HuH-7 (cell line): ENCODE measurements at regions not wholly inside any gene's neighbourhood (a gene's known extent, or its start where the extent isn't known, plus 50 kb on each side); places are given as distances from the start of the nearest gene placed in this dataset.

Source experiments
- DNase-seq: peaks from one replicate; pipeline ENCODE4 v3.0.0; 2011; ENCODE audit warnings: low spot score

GRCh38 chr12:107553211-107553765, 132.3 kb upstream of the PWP1 start:
- DNase-seq: no peak

DNA sequence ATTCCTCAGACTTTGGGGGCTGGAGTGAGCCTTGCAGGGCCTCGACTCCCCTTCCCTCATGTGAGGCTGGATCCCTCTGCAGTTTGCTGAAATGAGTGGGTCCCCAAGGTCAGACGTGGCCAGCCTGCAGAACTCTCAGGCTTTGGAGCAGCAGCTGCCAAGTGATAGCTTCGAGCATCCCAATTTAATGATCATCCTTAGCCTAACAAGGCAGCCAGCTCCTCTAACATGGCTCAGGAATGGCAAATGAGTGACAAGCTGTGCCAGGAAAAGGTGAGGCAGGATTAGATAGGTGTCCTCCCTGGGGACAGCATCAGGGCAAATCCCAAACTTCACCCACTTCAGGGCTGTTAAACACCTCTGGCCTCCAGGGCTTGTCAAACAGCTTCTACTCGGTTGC, 130.7 kb upstream of the PWP1 start:
- no peak for DNase-seq

DNA sequence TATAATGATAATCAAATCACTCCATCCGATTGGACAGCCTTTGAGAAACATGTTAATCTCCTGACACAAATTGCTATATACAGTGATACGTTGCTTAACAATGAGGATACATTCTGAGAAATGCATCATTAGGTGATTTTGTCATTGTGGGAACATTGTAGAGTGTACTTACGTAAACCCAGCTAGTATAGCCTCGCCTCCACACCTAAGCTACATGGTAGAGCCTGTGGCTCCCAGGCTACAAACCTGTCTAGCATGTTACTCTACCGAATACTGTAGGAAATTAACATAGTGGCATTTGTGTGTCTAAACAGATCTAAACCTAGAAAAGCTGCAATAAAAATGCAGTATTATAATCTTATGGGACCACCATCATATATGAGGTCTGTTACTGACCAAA, 128.6 kb upstream of the PWP1 start:
- DNase-seq: no peak

- DNase-seq: no peak
Measured at GRCh38 chr12:107557589-107558100, 128.0 kb upstream of the PWP1 start.

GRCh38 chr12:107558141-107558815, 127.3 kb upstream of the PWP1 start:
- no peak for DNase-seq

GRCh38 chr12:107558816-107559382, 126.7 kb upstream of the PWP1 start:
- DNase-seq: no peak

DNA sequence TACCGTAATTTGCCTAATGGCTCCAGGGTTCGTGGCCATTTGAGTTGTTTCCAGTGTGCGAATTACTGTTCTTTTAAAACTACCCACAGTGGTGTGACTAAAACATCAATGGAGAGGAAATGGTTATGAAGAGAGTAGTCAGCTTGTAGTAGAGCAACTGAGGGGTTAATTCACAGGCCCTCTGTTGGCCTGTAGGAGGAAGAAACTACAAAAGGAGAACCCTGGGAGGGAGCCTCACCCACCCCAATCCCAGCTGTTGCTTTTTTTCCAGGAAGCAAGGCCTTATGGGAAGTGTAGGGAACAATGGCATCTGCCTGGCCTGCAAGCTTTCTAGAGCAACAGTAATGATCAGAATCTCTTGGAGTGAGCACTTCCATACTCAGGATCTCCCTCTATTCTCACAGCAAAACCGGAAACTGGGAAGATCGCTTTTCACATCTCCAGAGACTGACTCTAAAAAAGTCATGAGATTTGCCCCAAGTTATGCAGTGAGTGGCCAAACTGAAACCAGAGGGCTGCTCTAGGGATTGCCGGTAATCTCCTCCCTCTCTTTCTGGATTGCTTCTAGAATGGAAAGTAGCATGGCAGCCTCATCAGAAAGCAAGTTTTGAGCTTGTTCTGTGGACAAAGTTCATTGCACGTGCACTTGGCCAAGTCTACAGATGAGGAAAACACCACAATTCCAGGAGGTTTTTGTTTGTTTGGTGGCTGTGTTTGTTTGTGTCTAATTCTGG, 125.3 kb upstream of the PWP1 start:
- no peak for DNase-seq

DNA sequence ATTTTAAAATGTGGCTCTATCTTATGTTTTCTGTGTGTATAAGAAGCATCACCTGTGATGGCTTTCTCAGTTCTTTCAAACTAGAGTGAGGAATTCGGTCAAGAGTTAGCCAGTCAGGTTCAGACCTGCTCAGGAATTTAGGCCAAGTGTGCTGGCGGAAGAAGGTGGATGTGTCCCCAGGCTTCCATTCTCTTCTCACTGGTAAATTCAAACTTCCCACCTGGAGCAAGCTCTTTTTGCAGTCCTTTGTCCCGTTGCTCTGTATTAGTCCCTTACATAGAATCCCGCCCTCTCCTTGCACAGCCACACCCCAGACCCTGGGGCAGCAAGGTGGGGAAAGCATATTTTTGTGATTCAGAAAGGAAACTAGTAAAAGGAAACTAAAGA, 124.7 kb upstream of the PWP1 start:
- DNase-seq: no peak

- no peak for DNase-seq
Measured at GRCh38 chr12:107564946-107565345, 120.7 kb upstream of the PWP1 start.

DNA sequence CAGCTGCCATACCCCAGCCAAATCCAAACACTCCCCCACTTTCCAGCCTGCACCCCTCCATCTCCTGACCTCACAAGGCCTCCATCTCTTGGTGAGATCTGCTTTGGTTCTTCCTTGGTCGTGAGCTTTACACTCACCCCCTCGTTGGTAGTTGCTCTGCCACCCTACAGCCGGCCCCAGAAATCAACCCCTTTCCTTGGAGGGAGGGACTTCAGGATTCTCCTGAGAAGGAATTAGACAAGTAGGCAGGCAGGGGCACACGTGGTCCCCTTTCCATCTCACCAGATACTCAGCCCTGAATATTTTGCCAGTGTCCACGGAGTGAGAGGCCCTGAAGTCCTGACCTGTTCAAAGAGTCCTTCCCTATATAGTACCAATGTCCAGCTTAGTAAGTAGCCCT, 120.0 kb upstream of the PWP1 start:
- DNase-seq: no peak

DNA sequence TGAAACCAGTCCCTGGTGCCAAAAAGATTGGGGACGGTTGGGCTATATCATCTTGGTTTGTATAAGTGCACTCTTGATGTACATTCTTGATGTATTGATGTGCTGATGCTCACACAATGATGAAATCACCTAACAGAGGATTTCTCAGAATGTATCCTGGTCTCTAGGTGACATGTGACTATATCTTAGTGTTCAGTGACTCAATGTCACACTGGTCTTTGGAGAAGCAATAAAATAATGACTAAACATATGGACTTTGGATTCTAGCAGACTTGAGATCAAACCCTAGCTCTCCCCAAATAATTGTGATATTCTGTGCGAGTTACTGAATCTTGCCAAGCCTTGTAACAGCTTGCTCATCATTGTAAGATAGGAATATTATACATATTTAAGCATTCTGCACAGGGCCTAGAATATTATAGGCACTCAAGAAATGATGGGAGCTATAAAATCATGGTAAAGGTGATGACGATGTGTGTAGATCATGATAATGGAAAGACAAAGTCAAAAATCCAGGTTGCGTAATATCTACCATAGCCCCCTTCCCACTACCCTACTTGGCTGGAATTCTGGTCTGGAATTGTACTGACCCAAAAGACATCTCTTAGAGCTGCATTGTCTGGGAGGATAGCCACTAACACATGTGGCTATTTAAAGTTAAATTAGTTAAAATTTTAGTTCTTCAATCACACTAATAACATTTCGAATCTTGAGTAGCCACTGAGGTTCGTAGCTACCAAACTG, 117.6 kb upstream of the PWP1 start:
- DNase-seq: no peak

- no peak for DNase-seq
Measured at GRCh38 chr12:107568718-107569117, 116.9 kb upstream of the PWP1 start.

- no peak for DNase-seq
Measured at GRCh38 chr12:107570721-107571120, 114.9 kb upstream of the PWP1 start.

GRCh38 chr12:107571492-107571891, 114.1 kb upstream of the PWP1 start:
- DNase-seq: no peak

DNA sequence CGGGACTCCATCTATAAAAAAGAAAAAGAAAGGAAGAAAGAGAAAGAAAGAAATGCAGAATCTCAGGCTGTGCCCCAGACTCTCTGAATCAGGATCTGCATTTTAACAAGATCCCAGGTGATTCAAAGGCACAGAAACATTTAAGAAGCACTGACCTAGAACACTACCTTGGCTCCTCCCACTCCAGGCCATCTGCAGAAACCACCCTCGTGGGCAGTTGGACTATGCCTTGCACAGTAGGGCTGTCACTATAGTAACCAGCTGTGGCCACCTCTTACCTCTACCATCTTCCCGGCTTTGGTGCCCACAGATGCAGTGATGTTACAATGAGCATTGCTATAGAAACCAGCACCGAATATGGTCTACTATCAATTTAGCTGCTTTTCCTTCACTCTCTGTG, 110.9 kb upstream of the PWP1 start:
- no peak for DNase-seq

GRCh38 chr12:107580750-107581618, 104.6 kb upstream of the PWP1 start:
- DNase-seq: no peak

GRCh38 chr12:107581619-107582015, 104.0 kb upstream of the PWP1 start:
- DNase-seq: no peak

DNA sequence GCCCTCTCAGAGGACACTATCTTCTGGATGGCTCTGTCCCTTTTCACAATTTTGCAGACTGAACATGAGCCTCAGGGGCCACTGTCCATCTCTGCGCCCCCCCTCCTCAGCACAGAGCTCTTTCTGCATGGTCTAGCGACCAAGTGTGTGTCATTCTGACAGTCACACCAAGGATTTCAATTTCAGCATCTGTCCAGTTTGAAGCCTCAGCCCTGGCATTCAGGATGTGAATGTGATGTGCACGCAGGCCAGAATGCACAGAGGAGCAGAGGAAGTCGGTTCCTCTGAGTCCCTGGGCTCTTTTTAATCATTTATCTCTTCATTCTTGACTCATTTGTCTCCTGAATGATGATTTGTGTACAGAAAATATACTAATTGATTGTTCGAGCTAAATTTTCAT, 102.0 kb upstream of the PWP1 start:
- DNase-seq: no peak

DNA sequence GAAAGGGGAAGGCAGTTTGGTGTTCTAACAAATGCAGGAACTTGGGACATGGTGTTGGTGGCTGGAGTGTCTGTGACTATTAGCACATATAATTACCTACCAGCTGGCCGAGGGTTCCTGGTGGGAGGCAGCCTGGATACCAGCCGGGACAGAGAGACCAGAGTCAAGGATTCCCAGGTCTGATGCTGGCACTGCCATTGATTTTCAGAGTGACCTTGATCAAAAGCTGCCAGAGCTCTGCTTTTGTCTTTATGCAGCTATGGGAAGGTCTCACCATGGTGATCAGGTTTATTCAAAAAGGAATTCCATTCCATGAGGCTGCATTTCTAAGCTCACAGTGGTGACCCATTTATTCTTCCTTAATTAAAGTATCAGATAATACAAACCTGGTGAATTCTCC, 101.0 kb upstream of the PWP1 start:
- DNase-seq: no peak

DNA sequence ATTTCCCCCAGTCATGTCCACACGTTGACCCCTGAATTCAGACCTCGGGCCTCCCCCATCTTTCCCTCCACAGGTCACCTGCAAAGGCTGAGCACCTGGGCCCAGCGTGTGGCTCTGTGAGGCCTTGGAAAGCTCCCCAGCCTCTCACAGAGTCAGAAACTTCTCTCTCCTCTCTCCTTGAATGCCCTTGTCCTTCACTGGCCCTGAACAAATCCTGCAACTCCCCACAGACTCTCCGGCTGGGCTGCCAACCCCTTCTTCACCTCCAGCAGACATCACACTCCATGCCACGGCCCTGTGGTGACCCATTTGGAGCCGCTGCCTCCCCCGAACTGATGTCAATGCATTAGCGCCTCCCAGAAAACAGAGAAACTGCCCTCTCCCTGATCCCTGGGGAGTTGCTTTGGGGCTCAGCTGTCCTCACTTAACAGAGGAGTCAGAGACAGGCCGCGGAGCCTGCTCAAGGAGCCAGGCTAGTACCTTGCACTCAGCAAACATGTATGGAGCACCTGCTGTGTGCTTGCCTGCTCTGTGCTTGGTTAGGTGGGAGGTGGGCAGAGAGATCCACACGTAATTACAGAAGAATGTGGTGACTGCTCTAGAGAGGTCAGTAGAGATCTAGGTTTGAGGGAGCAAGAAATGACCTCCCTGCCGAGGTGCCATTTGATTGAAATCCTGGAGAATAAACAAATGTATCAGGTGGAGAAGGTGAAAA, 99.2 kb upstream of the PWP1 start:
- no peak for DNase-seq

DNA sequence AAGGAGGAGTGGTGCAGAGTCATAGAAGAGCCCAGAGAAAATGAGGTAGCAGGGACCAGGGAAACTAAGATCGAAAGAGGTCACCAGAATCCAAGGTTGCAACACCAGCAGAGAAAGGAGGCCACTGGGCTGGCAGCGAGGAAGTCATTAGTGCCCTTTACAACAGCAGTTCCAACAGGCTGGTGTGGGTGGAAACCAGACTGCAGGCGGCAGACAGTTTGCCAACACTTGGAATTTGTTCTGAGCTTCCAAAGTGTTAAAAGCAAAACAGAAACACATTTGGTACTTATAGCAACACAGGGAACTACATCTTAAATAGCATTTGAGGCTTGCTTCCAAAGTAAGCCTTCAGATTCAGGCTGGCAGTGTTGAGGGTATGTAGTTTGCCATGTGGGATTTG, 95.2 kb upstream of the PWP1 start:
- DNase-seq: no peak
